GM19452 (cell line): ENCODE measurements at regions not wholly inside any gene's neighbourhood (a gene's known extent, or its start where the extent isn't known, plus 50 kb on each side); places are given as distances from the start of the nearest gene placed in this dataset.
"Not testable (repeated sequence)": the region's sequence is repeated elsewhere in the genome, so short reads cannot be mapped to it uniquely, and the experiment has no call there.

Source experiments
- ATAC-seq: cut with Tn5 transposase; IDR thresholded peaks from one replicate; pipeline ENCODE4 v1.9.1; 2021; ENCODE audit not compliant: unreplicated experiment

GRCh38 chr11:23903044-23903704 is 593.7 kb upstream of the LUZP2 start:
- no peak for ATAC-seq

- ATAC-seq = no peak
Measured at GRCh38 chr11:23919455-23919854, 577.4 kb upstream of the LUZP2 start.

- ATAC-seq = no peak
Measured at GRCh38 chr11:23923357-23923756, 573.5 kb upstream of the LUZP2 start.

GRCh38 chr11:23924226-23924625 is 572.6 kb upstream of the LUZP2 start:
- no peak for ATAC-seq

GRCh38 chr11:23931443-23931842 is 565.4 kb upstream of the LUZP2 start:
- no peak for ATAC-seq

- no peak for ATAC-seq
Measured at GRCh38 chr11:23932485-23932898, 564.4 kb upstream of the LUZP2 start.

- ATAC-seq = no peak
Measured at GRCh38 chr11:23933721-23934120, 563.1 kb upstream of the LUZP2 start.

- not testable (repeated sequence) for ATAC-seq
Measured at GRCh38 chr11:23934671-23935270, 562.1 kb upstream of the LUZP2 start.

- not testable (repeated sequence) for ATAC-seq
Measured at GRCh38 chr11:23942117-23942815, 554.6 kb upstream of the LUZP2 start.

- ATAC-seq = no peak
Measured at GRCh38 chr11:23944923-23945322, 551.9 kb upstream of the LUZP2 start.

- ATAC-seq = no peak
Measured at GRCh38 chr11:23947883-23948282, 549.0 kb upstream of the LUZP2 start.

- ATAC-seq = no peak
Measured at GRCh38 chr11:23948851-23949250, 548.0 kb upstream of the LUZP2 start.

- no peak for ATAC-seq
Measured at GRCh38 chr11:23953951-23954710, 542.7 kb upstream of the LUZP2 start.

- ATAC-seq = no peak
Measured at GRCh38 chr11:23954730-23955129, 542.1 kb upstream of the LUZP2 start.

GRCh38 chr11:23956586-23956985 is 540.3 kb upstream of the LUZP2 start:
- ATAC-seq = no peak

GRCh38 chr11:23957314-23957713 is 539.5 kb upstream of the LUZP2 start:
- no peak for ATAC-seq

GRCh38 chr11:23959462-23959861 is 537.4 kb upstream of the LUZP2 start:
- ATAC-seq = no peak

- no peak for ATAC-seq
Measured at GRCh38 chr11:23961503-23962338, 535.1 kb upstream of the LUZP2 start.

- no peak for ATAC-seq
Measured at GRCh38 chr11:23973244-23973643, 523.6 kb upstream of the LUZP2 start.

- ATAC-seq = no peak
Measured at GRCh38 chr11:23974051-23974450, 522.8 kb upstream of the LUZP2 start.

- ATAC-seq = no peak
Measured at GRCh38 chr11:23974601-23975000, 522.3 kb upstream of the LUZP2 start.
